ENCODE measurements at regions not wholly inside any gene's neighbourhood (a gene's known extent, or its start where the extent isn't known, plus 50 kb on each side); places are given as distances from the start of the nearest gene placed in this dataset.

GRCh38 chr20:23232219-23232581 is 118.4 kb upstream of the NXT1 start:
- Histone ChIP-seq H3K4me1 (ENCODE audit: insufficient read depth) (no peaks in the 10 kb centered on the region), H3K36me3 (ENCODE audit: insufficient read depth) (no peaks in the 10 kb centered on the region), H3F3A (replicated peaks; ENCODE audit: low read depth) (no peaks in the 10 kb centered on the region), H3K79me2 (replicated peaks; ENCODE audit: insufficient read depth) (no peaks in the 10 kb centered on the region), H3K27ac (ENCODE audit: low read depth) (no peak overlapping the region), H2AFZ (no peak overlapping the region), H3K4me3 (no peak overlapping the region), H3K4me2 (no peak overlapping the region), H3K27me3 (ENCODE audit: insufficient read depth) (no peaks in the 10 kb centered on the region), H3K9me2 (ENCODE audit: insufficient read depth) (no peaks in the 10 kb centered on the region), H4K20me1 (replicated peaks; ENCODE audit: insufficient read depth) (no peaks in the 10 kb centered on the region)
- Mint-ChIP-seq H3K4me1 (no peaks in the 10 kb centered on the region; the same call in 2 of the 3 replicates), H3K9me3 (no peaks in the 10 kb centered on the region; the same call in 2 of the 3 replicates), H3K27me3 (ENCODE audit: insufficient read depth, low read depth, poor library complexity) (peaks cover 3% of the 10 kb centered on the region), H3K36me3 (ENCODE audit: low read depth) (no peaks in the 10 kb centered on the region), H3K4me3 (no peak overlapping the region), H3K27ac (no peak overlapping the region)
- DNase-seq (ENCODE audit: low spot score) (no peak), ATAC-seq (no peak)
- TF ChIP-seq STAT1 (IDR thresholded peaks at IDR 0.05; ENCODE audit: unreplicated experiment) (no peak), ETS1 (IDR thresholded peaks at IDR 0.05) (no peak), CREB1 (CRISPR knock-in tag; IDR thresholded peaks at IDR 0.05; ENCODE audit: low read depth) (no peak), POLR2AphosphoS5 (IDR thresholded peaks at IDR 0.05; ENCODE audit: low read depth) (no peak), JUNB (IDR thresholded peaks at IDR 0.05; ENCODE audit: unreplicated experiment) (no peak), NANOG (IDR thresholded peaks at IDR 0.05; ENCODE audit: borderline replicate concordance) (no peak), EZH2phosphoT487 (IDR thresholded peaks at IDR 0.05; ENCODE audit: unreplicated experiment) (no peak), ZNF331 (CRISPR knock-in tag; IDR thresholded peaks at IDR 0.05; ENCODE audit: low read depth) (no peak), EZH2 (IDR thresholded peaks at IDR 0.05; ENCODE audit: low read depth, unreplicated experiment) (no peak), ZNF462 (CRISPR knock-in tag; IDR thresholded peaks at IDR 0.05) (no peak), CTCF (conservative IDR thresholded peaks at IDR 0.05; ENCODE audit: low read depth in 2 of 2) (no peak), ZNF114 (CRISPR knock-in tag; IDR thresholded peaks at IDR 0.05) (no peak), REST (IDR thresholded peaks at IDR 0.05; ENCODE audit: unreplicated experiment) (no peak)
